ENCODE measurements at regions not wholly inside any gene's neighbourhood (a gene's known extent, or its start where the extent isn't known, plus 50 kb on each side); places are given as distances from the start of the nearest gene placed in this dataset.

DNA sequence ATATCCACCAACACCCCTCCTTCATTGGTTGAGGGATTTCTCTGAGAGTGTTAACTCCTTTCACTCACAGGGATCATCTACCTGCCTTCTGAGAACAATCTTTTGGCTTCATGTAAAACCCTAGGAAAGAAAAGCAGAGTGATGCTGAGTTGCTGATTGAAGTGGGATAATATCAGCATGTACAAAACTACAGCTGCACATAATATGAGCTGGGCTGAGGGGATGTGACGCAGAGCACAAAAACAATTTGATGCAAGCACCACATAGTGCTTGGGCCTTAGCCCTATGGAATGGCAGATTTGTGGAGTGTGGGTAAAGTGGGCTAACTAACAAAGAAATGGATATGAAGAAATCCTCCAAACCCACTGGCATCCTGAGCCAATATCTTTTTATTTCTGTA, 267.6 kb upstream of the KCNH8 start:
- no peak for FAIRE-seq
- 89% methylated on average over 1 of the region's 1 CpG; no CpG with 5 or more reads in 1 of the 2 experiments for WGBS, 2 experiments (ENCODE audit: extremely low coverage in 1 of 2, insufficient coverage in 1 of 2, insufficient read length in 1 of 2, insufficient replicate concordance in 2 of 2, low coverage in 1 of 2, low lambda C conversion rate in 2 of 2, missing lambda C conversion rate in 1 of 2)

More for the DNA sequence above, 267.6 kb upstream of the KCNH8 start:
- H3K4me2 ChIP-seq (ENCODE audit: insufficient read depth in 1 of 2, low read depth in 2 of 2, low read length in 2 of 2): no peak overlapping the region
- no peaks in the 10 kb centered on the region for H4K20me1 ChIP-seq (replicated peaks in 1 of 2; ENCODE audit: control insufficient read depth in 1 of 2, insufficient read depth in 2 of 2, low read length in 2 of 2)
- ChIA-PET POLR2A (ENCODE audit: partially characterized antibody) (no interaction called here), CTCF (ENCODE audit: partially characterized antibody) (interaction anchor here (1.0 kb wide), 1 partner anchor 109 kb away, joined by 3 read pairs; no protein-coding TSS in a partner anchor)
- no peak overlapping the region for H3K14ac ChIP-seq (ENCODE audit: insufficient read length)
- H2BK120ac ChIP-seq (replicated peaks; ENCODE audit: low read depth, low read length): no peak overlapping the region
- H2BK12ac ChIP-seq (ENCODE audit: low read depth, low read length): no peak overlapping the region
- H2BK20ac ChIP-seq (ENCODE audit: low read length): no peak overlapping the region
- no peak overlapping the region for H2AFZ ChIP-seq (ENCODE audit: low read length)
- H4K91ac ChIP-seq (replicated peaks; ENCODE audit: insufficient read length, low read length): no peak overlapping the region
- no peak overlapping the region for H3K18ac ChIP-seq (ENCODE audit: extremely low read depth, low read length)
- H3K27ac ChIP-seq (ENCODE audit: low read depth, low read length): no peak overlapping the region
- H2AK5ac ChIP-seq (ENCODE audit: low read depth, low read length): no peak overlapping the region
- no peak overlapping the region for H3K4ac ChIP-seq (replicated peaks; ENCODE audit: insufficient read length, low read depth, low read length)
- DNase-seq (ENCODE audit: low read depth in 1 of 2, low spot score in 2 of 2): no peak
- H4K8ac ChIP-seq (ENCODE audit: extremely low read depth, insufficient read depth, low read length): no peak overlapping the region
- no peaks in the 10 kb centered on the region for H3K4me1 ChIP-seq (replicated peaks in 1 of 4; ENCODE audit: control insufficient read depth in 3 of 4, insufficient read depth in 4 of 4, low read length in 3 of 4)
- no peaks in the 10 kb centered on the region for H3K9me3 ChIP-seq (ENCODE audit: insufficient read depth in 2 of 2, low read depth in 1 of 2, low read length in 1 of 2)
- H3K27me3 ChIP-seq (replicated peaks in 1 of 4; ENCODE audit: control insufficient read depth in 3 of 4, extremely low read depth in 1 of 4, insufficient read depth in 3 of 4, low read length in 3 of 4): no peaks in the 10 kb centered on the region
- H3K79me2 ChIP-seq (ENCODE audit: control insufficient read depth in 1 of 2, insufficient read depth in 2 of 2, low read length in 2 of 2): no peaks in the 10 kb centered on the region
- no peak overlapping the region for H3K23ac ChIP-seq (ENCODE audit: insufficient read length)
- H4K5ac ChIP-seq (ENCODE audit: insufficient read length, low read depth, low read length): no peak overlapping the region
- H3K56ac ChIP-seq (replicated peaks; ENCODE audit: insufficient read length, low read depth, low read length): no peak overlapping the region
- no peaks in the 10 kb centered on the region for H3K79me1 ChIP-seq (ENCODE audit: low read depth, low read length)
- H2BK5ac ChIP-seq (ENCODE audit: low read depth, low read length): no peak overlapping the region
- H3K9ac ChIP-seq (replicated peaks in 1 of 4; ENCODE audit: extremely low read depth in 1 of 4, low read depth in 3 of 4, low read length in 3 of 4): no peak overlapping the region
- no peaks in the 10 kb centered on the region for H3K23me2 ChIP-seq (ENCODE audit: low read depth, low read length)
- H3K36me3 ChIP-seq (ENCODE audit: control insufficient read depth in 2 of 4, insufficient read depth in 4 of 4, low read length in 3 of 4): no peaks in the 10 kb centered on the region
- no peak overlapping the region for H3K4me3 ChIP-seq (ENCODE audit: extremely low read depth in 1 of 4, insufficient read depth in 2 of 4, low read depth in 3 of 4, low read length in 4 of 4)
- H2BK15ac ChIP-seq (ENCODE audit: low read length): no peak overlapping the region
- TF ChIP-seq SAP30 (IDR thresholded peaks at IDR 0.05; ENCODE audit: insufficient read depth, insufficient replicate concordance, low read length) (no peak), POLR2A (IDR thresholded peaks at IDR 0.05; ENCODE audit: control extremely low read depth in 1 of 2, low read depth in 2 of 2, low read length in 2 of 2) (no peak), NANOG (IDR thresholded peaks at IDR 0.05; ENCODE audit: insufficient read depth, low read depth, low read length, poor library complexity, severe bottlenecking) (no peak), TEAD4 (IDR thresholded peaks at IDR 0.05; ENCODE audit: low read depth, low read length) (no peak)

All from H1 (cell line).